H1 (cell line): ENCODE measurements at regions not wholly inside any gene's neighbourhood (a gene's known extent, or its start where the extent isn't known, plus 50 kb on each side); places are given as distances from the start of the nearest gene placed in this dataset.
"Not testable (repeated sequence)": the region's sequence is repeated elsewhere in the genome, so short reads cannot be mapped to it uniquely, and the experiment has no call there.

Source experiments
- CTCF ChIA-PET: fragments of 300-600 bp; sonication (Branson Sonifier 250); formaldehyde crosslinking; loops from one replicate; lab custom pipeline; 2021; ENCODE audit not compliant: partially characterized antibody; lab: Charles Lee
- POLR2A ChIA-PET: fragments of 300-600 bp; sonication (Branson Sonifier 250); formaldehyde crosslinking; loops from one replicate; lab custom pipeline; 2021; ENCODE audit warnings: inconsistent platforms; ENCODE audit not compliant: partially characterized antibody; lab: Charles Lee
- DNase-seq, 2 experiments: peaks; one replicate each; pipeline versions ENCODE4 v3.0.0 to v3.0.0-alpha.2; 2010 to 2022; ENCODE audit warnings: low spot score in 2 of 2, low read depth in 1 of 2, mixed read lengths in 1 of 2
- FAIRE-seq: peaks from 2 replicates; lab custom pipeline; 2011; peaks lifted over from hg19 to GRCh38; lab: Jason Lieb, UNC
- H2AFZ ChIP-seq: 2 replicates; pipeline ENCODE4 v1.8.1; 2012; ENCODE audit warnings: low read length, inconsistent platforms
- H2AK5ac ChIP-seq: 2 replicates; pipeline ENCODE4 v1.6.1; 2013; ENCODE audit warnings: low read depth, low read length
- H2BK120ac ChIP-seq: replicated peaks from 2 replicates; pipeline ENCODE3; 2013; ENCODE audit warnings: low read depth, low read length, inconsistent platforms
- H2BK12ac ChIP-seq: 2 replicates; pipeline ENCODE4 v1.6.1; 2013; ENCODE audit warnings: low read depth, low read length
- H2BK15ac ChIP-seq: 2 replicates; pipeline ENCODE4 v1.6.1; 2013; ENCODE audit warnings: low read length
- H2BK20ac ChIP-seq: 2 replicates; pipeline ENCODE4 v1.6.1; 2013; ENCODE audit warnings: low read length
- H2BK5ac ChIP-seq: 2 replicates; pipeline ENCODE4 v1.6.1; 2013; ENCODE audit warnings: low read depth, low read length
- H3K14ac ChIP-seq: 2 replicates; pipeline ENCODE4 v1.6.1; 2013; ENCODE audit warnings: inconsistent platforms; ENCODE audit not compliant: insufficient read length
- H3K18ac ChIP-seq: 2 replicates; pipeline ENCODE4 v1.6.1; 2013; ENCODE audit warnings: low read length; ENCODE audit errors: extremely low read depth
- H3K23ac ChIP-seq: 2 replicates; pipeline ENCODE4 v1.6.1; 2013; ENCODE audit warnings: inconsistent platforms; ENCODE audit not compliant: insufficient read length
- H3K23me2 ChIP-seq: 2 replicates; pipeline ENCODE4 v1.6.1; 2013; ENCODE audit warnings: low read depth, low read length
- H3K27ac ChIP-seq: 2 replicates; pipeline ENCODE4 v1.6.1; 2011; ENCODE audit warnings: low read depth, low read length, inconsistent platforms
- H3K27me3 ChIP-seq, 4 experiments: replicated peaks in 1 of 4; 1 replicate in 1 of 4; 2 replicates in 3 of 4; pipeline versions ENCODE4 v1.6.1 to v1.8.1; 2011 to 2013; ENCODE audit warnings: low read length in 3 of 4, mild to moderate bottlenecking in 3 of 4, inconsistent platforms in 2 of 4, mixed read lengths in 2 of 4, moderate library complexity in 1 of 4; ENCODE audit not compliant: control insufficient read depth in 3 of 4, insufficient read depth in 3 of 4; ENCODE audit errors: extremely low read depth in 1 of 4
- H3K36me3 ChIP-seq, 4 experiments: 2 replicates each; pipeline versions ENCODE4 v1.6.1 to v1.8.1; 2011 to 2013; ENCODE audit warnings: mild to moderate bottlenecking in 4 of 4, low read length in 3 of 4, moderate library complexity in 2 of 4, control low read depth in 1 of 4, inconsistent platforms in 1 of 4; ENCODE audit not compliant: insufficient read depth in 4 of 4, control insufficient read depth in 2 of 4
- H3K4ac ChIP-seq: replicated peaks from 2 replicates; pipeline ENCODE3; 2013; ENCODE audit warnings: low read length, low read depth, mixed read lengths, inconsistent platforms; ENCODE audit not compliant: insufficient read length
- H3K4me1 ChIP-seq, 4 experiments: replicated peaks in 1 of 4; 1 replicate in 1 of 4; 2 replicates in 3 of 4; pipeline versions ENCODE4 v1.6.1 to v1.8.1; 2011 to 2013; ENCODE audit warnings: low read length in 3 of 4, inconsistent platforms in 2 of 4, mixed read lengths in 1 of 4; ENCODE audit not compliant: insufficient read depth in 4 of 4, control insufficient read depth in 3 of 4
- H3K4me2 ChIP-seq, 2 experiments: 2 replicates each; pipeline versions ENCODE4 v1.6.1 to v1.8.1; 2011 to 2013; ENCODE audit warnings: low read depth in 2 of 2, low read length in 2 of 2, control low read depth in 1 of 2, inconsistent platforms in 1 of 2, mild to moderate bottlenecking in 1 of 2; ENCODE audit not compliant: insufficient read depth in 1 of 2
- H3K4me3 ChIP-seq, 4 experiments: fragments of 200-600, 300-600 bp in 1 of 4; sonication (generic), shearing (Covaris generic), sonication (Bioruptor Twin) in 1 of 4; 2 replicates each; pipeline versions ENCODE4 v1.5.1 to v1.8.1; 2011 to 2016; ENCODE audit warnings: low read length in 4 of 4, low read depth in 3 of 4, control low read depth in 2 of 4, inconsistent platforms in 2 of 4, mild to moderate bottlenecking in 2 of 4, mixed read lengths in 1 of 4, moderate library complexity in 1 of 4; ENCODE audit not compliant: insufficient read depth in 2 of 4; ENCODE audit errors: extremely low read depth in 1 of 4
- H3K56ac ChIP-seq: replicated peaks from 2 replicates; pipeline ENCODE3; 2013; ENCODE audit warnings: low read depth, mild to moderate bottlenecking, mixed read lengths, low read length, inconsistent platforms; ENCODE audit not compliant: insufficient read length
- H3K79me1 ChIP-seq: 2 replicates; pipeline ENCODE4 v1.6.1; 2013; ENCODE audit warnings: low read depth, low read length, control low read depth
- H3K79me2 ChIP-seq, 2 experiments: 2 replicates each; pipeline versions ENCODE4 v1.6.1 to v1.8.1; 2012 to 2013; ENCODE audit warnings: low read length in 2 of 2, mild to moderate bottlenecking in 2 of 2, inconsistent platforms in 1 of 2; ENCODE audit not compliant: insufficient read depth in 2 of 2, control insufficient read depth in 1 of 2
- H3K9ac ChIP-seq, 4 experiments: replicated peaks in 1 of 4; 1 replicate in 1 of 4; 2 replicates in 3 of 4; pipeline versions ENCODE4 v1.6.1 to v1.8.1; 2011 to 2013; ENCODE audit warnings: low read depth in 3 of 4, low read length in 3 of 4, control low read depth in 2 of 4, mild to moderate bottlenecking in 2 of 4, moderate library complexity in 2 of 4, inconsistent platforms in 1 of 4; ENCODE audit errors: extremely low read depth in 1 of 4
- H3K9me3 ChIP-seq, 2 experiments: 2 replicates each; pipeline versions ENCODE4 v1.6.1 to v1.8.1; 2012 to 2013; ENCODE audit warnings: mild to moderate bottlenecking in 2 of 2, moderate library complexity in 2 of 2, control low read depth in 1 of 2, inconsistent platforms in 1 of 2, low read depth in 1 of 2, low read length in 1 of 2, mixed read lengths in 1 of 2; ENCODE audit not compliant: insufficient read depth in 2 of 2
- H4K20me1 ChIP-seq, 2 experiments: replicated peaks in 1 of 2; 2 replicates each; pipeline versions ENCODE3 to v1.8.1; 2011 to 2013; ENCODE audit warnings: inconsistent platforms in 2 of 2, low read length in 2 of 2, mild to moderate bottlenecking in 1 of 2; ENCODE audit not compliant: insufficient read depth in 2 of 2, control insufficient read depth in 1 of 2
- H4K5ac ChIP-seq: 2 replicates; pipeline ENCODE4 v1.6.1; 2013; ENCODE audit warnings: low read length, low read depth, mixed read lengths, inconsistent platforms; ENCODE audit not compliant: insufficient read length
- H4K8ac ChIP-seq: 2 replicates; pipeline ENCODE4 v1.8.0; 2013; ENCODE audit warnings: mild to moderate bottlenecking, moderate library complexity, low read length, inconsistent platforms; ENCODE audit not compliant: insufficient read depth; ENCODE audit errors: extremely low read depth
- H4K91ac ChIP-seq: replicated peaks from 2 replicates; pipeline ENCODE3; 2013; ENCODE audit warnings: low read length, mixed read lengths, inconsistent platforms; ENCODE audit not compliant: insufficient read length
- WGBS, 2 experiments: shearing (Covaris generic) in 1 of 2; methylation state at CpG; one replicate each; pipeline versions ENCODE4 v1.1.6 to v1.1.7; 2013 to 2015; ENCODE audit warnings: low lambda C conversion rate in 2 of 2, mixed read lengths in 2 of 2, inconsistent platforms in 1 of 2, low coverage in 1 of 2, missing lambda C conversion rate in 1 of 2; ENCODE audit not compliant: insufficient replicate concordance in 2 of 2, insufficient coverage in 1 of 2, insufficient read length in 1 of 2; ENCODE audit errors: extremely low coverage in 1 of 2, missing lambda C conversion rate in 1 of 2; 5-methylcytosine and 5-hydroxymethylcytosine counted together

- H4K91ac ChIP-seq, H4K8ac ChIP-seq, H2BK20ac ChIP-seq, H3K9me3 ChIP-seq, H3K4me1 ChIP-seq, DNase-seq, H3K36me3 ChIP-seq, H3K27ac ChIP-seq, CTCF ChIA-PET, H2BK12ac ChIP-seq, H3K56ac ChIP-seq, H3K9ac ChIP-seq, H4K20me1 ChIP-seq, H3K4me3 ChIP-seq, H3K23me2 ChIP-seq, H3K14ac ChIP-seq, H3K23ac ChIP-seq, H2AFZ ChIP-seq, H4K5ac ChIP-seq, H2BK5ac ChIP-seq, H2BK120ac ChIP-seq, H2BK15ac ChIP-seq, H2AK5ac ChIP-seq, H3K4ac ChIP-seq, H3K4me2 ChIP-seq, H3K79me1 ChIP-seq, FAIRE-seq, H3K27me3 ChIP-seq, H3K79me2 ChIP-seq, H3K18ac ChIP-seq: not testable (repeated sequence)
- WGBS, 2 experiments: 74% methylated on average over 4 of the region's 4 CpGs; no CpG with 5 or more reads in 1 of the 2 experiments
- POLR2A ChIA-PET: interaction anchor here (0.7 kb wide), 1 partner anchor 101 kb away, joined by 3 read pairs; no protein-coding TSS in a partner anchor
Measured at GRCh38 chr21:17398954-17399353, 113.9 kb upstream of the CXADR start.
